ENCODE measurements at regions not wholly inside any gene's neighbourhood (a gene's known extent, or its start where the extent isn't known, plus 50 kb on each side); places are given as distances from the start of the nearest gene placed in this dataset.

- no peak overlapping the region for H3K4me2 ChIP-seq (ENCODE audit: low read depth, low read length)
- TF ChIP-seq CTCF (IDR thresholded peaks at IDR 0.05; ENCODE audit: low read length) (no peak), EZH2phosphoT487 (IDR thresholded peaks at IDR 0.05; ENCODE audit: low read length) (no peak), EZH2 (optimal IDR thresholded peaks at IDR 0.05; ENCODE audit: low read depth, low read length) (no peak)
These were observed 472.9 kb downstream of the GBA3 start for GRCh38 chr4:23165669-23166068.

GRCh38 chr4:23163647-23164436 lies 471.1 kb downstream of the GBA3 start:
- Histone ChIP-seq H3K9ac (ENCODE audit: low read length) (no peak overlapping the region), H3K9me2 (replicated peaks; ENCODE audit: insufficient read depth, low read length) (no peaks in the 10 kb centered on the region), H3K36me3 (replicated peaks; ENCODE audit: insufficient read depth, low read length) (no peaks in the 10 kb centered on the region), H3K9me3 (replicated peaks; ENCODE audit: insufficient read depth, low read length) (no peaks in the 10 kb centered on the region), H3K4me2 (ENCODE audit: low read depth, low read length) (no peak overlapping the region), H3K4me1 (ENCODE audit: low read length) (no peaks in the 10 kb centered on the region), H3K27me3 (replicated peaks; ENCODE audit: insufficient read depth, low read length) (no peaks in the 10 kb centered on the region; the same call in 1 of the 2 replicates), H3K27ac (ENCODE audit: low read length) (no peak overlapping the region), H2AFZ (ENCODE audit: low read length) (no peak overlapping the region), H4K20me1 (ENCODE audit: insufficient read depth, low read length) (no peaks in the 10 kb centered on the region), H3F3A (ENCODE audit: insufficient read depth, low read length) (no peaks in the 10 kb centered on the region), H3K79me2 (ENCODE audit: low read length) (no peaks in the 10 kb centered on the region), H3K4me3 (ENCODE audit: low read length) (no peak overlapping the region)
- no peak for TF ChIP-seq EZH2 (optimal IDR thresholded peaks at IDR 0.05; ENCODE audit: low read depth, low read length)
- no peak for DNase-seq

More at GRCh38 chr4:23165669-23166068, 472.9 kb downstream of the GBA3 start:
- H3K4me3 ChIP-seq (ENCODE audit: low read length), result no peak overlapping the region
- no peak overlapping the region for H3K9ac ChIP-seq (ENCODE audit: low read length)
- H3K9me3 ChIP-seq (replicated peaks; ENCODE audit: insufficient read depth, low read length), result no peaks in the 10 kb centered on the region
- H4K20me1 ChIP-seq (ENCODE audit: insufficient read depth, low read length), result no peaks in the 10 kb centered on the region
- H2AFZ ChIP-seq (ENCODE audit: low read length), result no peak overlapping the region
- H3K27ac ChIP-seq (ENCODE audit: low read length), result no peak overlapping the region
- H3K79me2 ChIP-seq (ENCODE audit: low read length), result no peaks in the 10 kb centered on the region
- H3K9me2 ChIP-seq (replicated peaks; ENCODE audit: insufficient read depth, low read length), result no peaks in the 10 kb centered on the region
- H3K36me3 ChIP-seq (replicated peaks; ENCODE audit: insufficient read depth, low read length), result no peaks in the 10 kb centered on the region
- no peaks in the 10 kb centered on the region for H3K4me1 ChIP-seq (ENCODE audit: low read length)
- no peaks in the 10 kb centered on the region; the same call in 1 of the 2 replicates for H3K27me3 ChIP-seq (replicated peaks; ENCODE audit: insufficient read depth, low read length)
- DNase-seq, result no peak
- H3F3A ChIP-seq (ENCODE audit: insufficient read depth, low read length), result no peaks in the 10 kb centered on the region

- no peak overlapping the region for H3K4me3 ChIP-seq (ENCODE audit: low read length)
These were observed 469.5 kb downstream of the GBA3 start for GRCh38 chr4:23162275-23162674.

More at GRCh38 chr4:23162275-23162674, 469.5 kb downstream of the GBA3 start:
- Histone ChIP-seq H3K79me2 (ENCODE audit: low read length) (no peaks in the 10 kb centered on the region), H3K4me1 (ENCODE audit: low read length) (no peaks in the 10 kb centered on the region), H4K20me1 (ENCODE audit: insufficient read depth, low read length) (no peaks in the 10 kb centered on the region), H2AFZ (ENCODE audit: low read length) (no peak overlapping the region), H3K4me2 (ENCODE audit: low read depth, low read length) (no peak overlapping the region), H3K9me3 (replicated peaks; ENCODE audit: insufficient read depth, low read length) (no peaks in the 10 kb centered on the region), H3K36me3 (replicated peaks; ENCODE audit: insufficient read depth, low read length) (no peaks in the 10 kb centered on the region), H3F3A (ENCODE audit: insufficient read depth, low read length) (no peaks in the 10 kb centered on the region), H3K9me2 (replicated peaks; ENCODE audit: insufficient read depth, low read length) (no peaks in the 10 kb centered on the region), H3K27me3 (replicated peaks; ENCODE audit: insufficient read depth, low read length) (no peaks in the 10 kb centered on the region; the same call in 1 of the 2 replicates), H3K9ac (ENCODE audit: low read length) (no peak overlapping the region), H3K27ac (ENCODE audit: low read length) (no peak overlapping the region)
- DNase-seq, result no peak
- no peak for TF ChIP-seq EZH2 (optimal IDR thresholded peaks at IDR 0.05; ENCODE audit: low read depth, low read length)
- TF ChIP-seq EZH2phosphoT487 (IDR thresholded peaks at IDR 0.05; ENCODE audit: low read length), result no peak
- TF ChIP-seq CTCF (IDR thresholded peaks at IDR 0.05; ENCODE audit: low read length), result no peak
